Keratinocyte (primary cell): ENCODE measurements at regions not wholly inside any gene's neighbourhood (a gene's known extent, or its start where the extent isn't known, plus 50 kb on each side); places are given as distances from the start of the nearest gene placed in this dataset.

Experiments
- DNase-seq: peaks from one replicate; pipeline ENCODE4 v3.0.0-alpha.2; 2011; ENCODE audit warnings: low read depth, missing footprints, low spot score
- FAIRE-seq: peaks from 2 replicates; lab custom pipeline; 2011; peaks lifted over from hg19 to GRCh38; lab: Jason Lieb, UNC
- H2AFZ ChIP-seq: 2 replicates; pipeline ENCODE4 v1.6.0; 2012; ENCODE audit warnings: low read length, control low read depth, inconsistent platforms; ENCODE audit not compliant: control insufficient read depth
- H3K27ac ChIP-seq: 2 replicates; pipeline ENCODE4 v1.5.1; 2011; ENCODE audit warnings: low read length; ENCODE audit not compliant: control insufficient read depth, insufficient read depth
- H3K27me3 ChIP-seq: 3 replicates; pipeline ENCODE4 v1.6.0; 2011; ENCODE audit warnings: low read length; ENCODE audit not compliant: control insufficient read depth, insufficient read depth; ENCODE audit errors: extremely low read depth
- H3K36me3 ChIP-seq, 2 experiments: 2 replicates in 1 of 2; 3 replicates in 1 of 2; pipeline ENCODE4 v1.5.1; 2011; ENCODE audit warnings: low read length in 2 of 2, mild to moderate bottlenecking in 1 of 2; ENCODE audit not compliant: control insufficient read depth in 2 of 2, insufficient read depth in 2 of 2; ENCODE audit errors: extremely low read depth in 1 of 2
- H3K4me1 ChIP-seq: 3 replicates; pipeline ENCODE4 v1.5.1; 2011; ENCODE audit warnings: low read length; ENCODE audit not compliant: control insufficient read depth, insufficient read depth; ENCODE audit errors: extremely low read depth
- H3K4me2 ChIP-seq: 3 replicates; pipeline ENCODE4 v1.6.0; 2011; ENCODE audit warnings: low read depth, low read length; ENCODE audit not compliant: control insufficient read depth, insufficient read depth; ENCODE audit errors: extremely low read depth
- H3K4me3 ChIP-seq, 3 experiments: fragments of 200-600 bp in 1 of 3; sonication (generic) in 1 of 3; 2 replicates in 2 of 3; 3 replicates in 1 of 3; pipeline ENCODE4 v1.5.1; 2011 to 2016; ENCODE audit warnings: low read length in 3 of 3, mild to moderate bottlenecking in 3 of 3, control low read depth in 2 of 3, inconsistent platforms in 1 of 3, low read depth in 1 of 3, mixed read lengths in 1 of 3, mixed run types in 1 of 3, moderate library complexity in 1 of 3; ENCODE audit not compliant: control insufficient read depth in 2 of 3, insufficient read depth in 2 of 3; ENCODE audit errors: extremely low read depth in 1 of 3
- H3K79me2 ChIP-seq: 2 replicates; pipeline ENCODE4 v1.6.0; 2012; ENCODE audit warnings: low read length; ENCODE audit not compliant: control insufficient read depth, insufficient read depth
- H3K9ac ChIP-seq: 3 replicates; pipeline ENCODE4 v1.6.0; 2011; ENCODE audit warnings: low read length; ENCODE audit not compliant: control insufficient read depth, insufficient read depth; ENCODE audit errors: extremely low read depth
- H3K9me1 ChIP-seq: 3 replicates; pipeline ENCODE4 v1.6.0; 2011; ENCODE audit warnings: low read length; ENCODE audit not compliant: control insufficient read depth, insufficient read depth; ENCODE audit errors: extremely low read depth
- H3K9me3 ChIP-seq: 2 replicates; pipeline ENCODE4 v1.5.1; 2012; ENCODE audit warnings: low read depth, low read length; ENCODE audit not compliant: control insufficient read depth
- H4K20me1 ChIP-seq: 3 replicates; pipeline ENCODE4 v1.6.0; 2011; ENCODE audit warnings: low read length; ENCODE audit not compliant: control insufficient read depth, insufficient read depth; ENCODE audit errors: extremely low read depth
- CTCF ChIP-seq, 3 experiments: IDR thresholded peaks in 1 of 3; conservative IDR thresholded peaks in 1 of 3; optimal IDR thresholded peaks in 1 of 3; 2 replicates in 2 of 3; 3 replicates in 1 of 3; pipeline versions ENCODE3 to v1.5.1; 2011; ENCODE audit warnings: low read length in 3 of 3, mild to moderate bottlenecking in 3 of 3, moderate library complexity in 2 of 3, control low read depth in 1 of 3, inconsistent platforms in 1 of 3; ENCODE audit not compliant: insufficient read depth in 2 of 3; ENCODE audit errors: extremely low read depth in 1 of 3
- EZH2 ChIP-seq: IDR thresholded peaks from one replicate; pipeline ENCODE4 v1.6.1; 2012; ENCODE audit warnings: inconsistent platforms, mild to moderate bottlenecking, low read length, moderate library complexity
- dilution Hi-C: fragments of 300-500 bp; cut with MboI; formaldehyde crosslinking; loops from one replicate; pipeline ENCODE4 v1.7.0; 2020; ENCODE audit warnings: low sequenced_read_pairs; ENCODE audit not compliant: extremely low pct_ligation_motif_present

DNA sequence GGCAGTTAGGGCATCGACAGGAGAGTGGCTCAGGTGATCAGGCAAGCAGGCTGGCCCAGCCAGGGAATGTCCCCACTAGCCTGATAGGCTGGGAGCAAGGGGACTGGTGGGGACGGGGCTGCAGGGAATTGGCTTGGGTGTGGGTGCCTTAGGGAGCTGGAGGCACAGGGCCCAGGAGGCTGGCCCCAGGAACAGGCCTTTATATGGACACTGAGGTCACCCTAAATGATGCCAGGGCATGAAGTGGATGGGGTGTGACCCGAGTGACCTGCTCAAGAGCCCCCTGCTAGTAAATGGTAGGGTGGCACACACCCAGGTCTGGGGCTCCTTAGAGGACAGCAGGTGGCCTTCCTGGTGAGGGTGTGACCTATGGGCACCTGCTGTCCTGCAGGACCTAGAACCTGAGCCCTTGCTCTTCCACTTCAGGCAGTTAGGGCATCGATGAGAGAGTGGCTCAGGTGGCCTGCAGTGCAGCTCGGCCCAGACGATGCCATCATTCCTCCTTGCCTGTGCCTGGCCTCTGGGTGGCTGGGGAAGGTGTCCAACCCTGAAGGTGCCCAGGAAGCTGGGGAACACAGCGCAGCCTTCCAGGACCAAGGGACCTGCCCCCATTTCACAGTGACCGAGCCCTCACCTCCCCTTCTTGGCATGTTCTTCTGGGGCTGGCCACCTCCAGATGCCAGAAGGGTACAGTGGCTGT, 51.7 kb upstream of the LEP start:
- Histone ChIP-seq H3K9ac (no peak overlapping the region), H3K79me2 (no peaks in the 10 kb centered on the region), H4K20me1 (no peaks in the 10 kb centered on the region), H3K4me3 (no peak overlapping the region), H3K27me3 (peaks cover 36% of the 10 kb centered on the region), H3K27ac (no peak overlapping the region), H3K36me3 (no peaks in the 10 kb centered on the region), H3K4me2 (no peak overlapping the region), H3K4me1 (no peaks in the 10 kb centered on the region), H3K9me3 (peaks cover under 1% of the 10 kb centered on the region), H3K9me1 (no peaks in the 10 kb centered on the region), H2AFZ (no peak overlapping the region)
- DNase-seq (no peak), FAIRE-seq (no peak)
- dilution Hi-C loops: no loop called here
- no peak for TF ChIP-seq EZH2
- no peak for TF ChIP-seq CTCF (optimal IDR thresholded peaks at IDR 0.05 in 1 of 3, IDR thresholded peaks at IDR 0.05 in 1 of 3, conservative IDR thresholded peaks at IDR 0.05 in 1 of 3; ENCODE audit: extremely low read depth in 1 of 3, insufficient read depth in 2 of 3, low read length in 3 of 3)

DNA sequence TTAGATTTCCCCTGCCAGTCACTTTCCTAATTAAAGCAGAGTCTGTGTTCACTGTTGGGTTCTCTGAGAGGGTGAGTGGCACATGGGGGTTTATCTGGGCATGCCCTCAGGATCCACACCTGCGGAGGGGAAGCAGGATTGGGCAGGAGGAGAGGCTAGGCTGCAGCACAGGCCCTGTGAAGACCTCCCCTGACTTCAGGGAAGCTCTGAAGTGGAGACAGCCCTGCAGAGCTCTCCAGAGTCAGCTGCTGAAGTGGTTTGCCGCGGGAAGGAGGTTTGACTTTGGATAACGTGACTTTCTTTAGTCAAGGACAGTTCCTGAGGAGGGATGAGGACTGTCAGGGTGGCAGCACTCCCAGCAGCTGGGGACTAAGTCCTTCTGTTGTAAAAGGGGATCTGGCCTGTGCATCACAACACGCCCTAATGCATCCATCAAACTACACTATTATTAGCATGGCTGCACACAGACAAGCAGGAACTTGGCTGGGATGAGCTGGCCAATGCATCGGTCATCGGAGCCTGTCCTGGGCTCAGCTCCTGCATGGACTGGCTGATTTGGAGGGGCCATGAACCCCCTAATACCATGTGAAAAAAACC, 50.9 kb upstream of the LEP start:
- dilution Hi-C loops: no loop called here
- Histone ChIP-seq H3K4me3 (no peak overlapping the region), H3K27me3 (peaks cover 36% of the 10 kb centered on the region), H3K27ac (no peak overlapping the region), H3K9me1 (no peaks in the 10 kb centered on the region), H3K36me3 (no peaks in the 10 kb centered on the region), H3K79me2 (no peaks in the 10 kb centered on the region), H3K4me1 (no peaks in the 10 kb centered on the region), H3K4me2 (no peak overlapping the region), H2AFZ (no peak overlapping the region), H3K9me3 (peaks cover 3% of the 10 kb centered on the region), H3K9ac (no peak overlapping the region), H4K20me1 (no peaks in the 10 kb centered on the region)
- no peak for DNase-seq
- TF ChIP-seq CTCF (optimal IDR thresholded peaks at IDR 0.05 in 1 of 3, IDR thresholded peaks at IDR 0.05 in 1 of 3, conservative IDR thresholded peaks at IDR 0.05 in 1 of 3; ENCODE audit: extremely low read depth in 1 of 3, insufficient read depth in 2 of 3, low read length in 3 of 3): no peak
- TF ChIP-seq EZH2: no peak
- FAIRE-seq: no peak
